ENCODE measurements at regions not wholly inside any gene's neighbourhood (a gene's known extent, or its start where the extent isn't known, plus 50 kb on each side); places are given as distances from the start of the nearest gene placed in this dataset.

DNA sequence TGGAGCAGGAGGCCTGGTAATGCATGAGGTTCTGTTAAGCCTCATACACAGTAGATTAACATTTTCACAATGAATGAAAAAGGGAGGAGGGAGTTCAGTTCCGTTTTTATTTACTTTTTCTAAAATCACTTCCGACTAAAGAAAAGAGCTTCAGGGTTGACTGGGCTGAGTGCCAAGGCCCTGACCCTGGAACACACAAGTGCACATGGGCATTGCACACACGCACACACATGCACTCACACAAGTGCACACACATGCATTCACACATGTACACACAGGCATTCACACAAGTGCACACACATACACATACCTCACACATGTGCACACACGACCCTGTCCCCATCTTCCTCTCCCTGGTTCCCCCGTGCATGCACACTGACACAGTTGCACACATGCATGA is 303.3 kb downstream of the BRD1 start:
- Histone ChIP-seq H4K8ac (ENCODE audit: low read depth, low read length) (no peak overlapping the region), H4K91ac (ENCODE audit: low read depth, low read length, poor library complexity) (no peak overlapping the region), H3K18ac (ENCODE audit: low read length) (peak overlapping the region; percentile 46), H2AK5ac (ENCODE audit: low read depth, low read length) (no peak overlapping the region), H2BK12ac (ENCODE audit: low read length) (no peak overlapping the region), H3K4me1 (ENCODE audit: control insufficient read depth in 2 of 2, insufficient read depth in 1 of 2, low read depth in 1 of 2, low read length in 2 of 2) (peaks cover 0 to 3% of the 10 kb centered on the region in 2 donors), H3K4me2 (ENCODE audit: insufficient read depth, low read length, poor library complexity, severe bottlenecking) (no peak overlapping the region), H3K9me3 (replicated peaks in 1 of 2; ENCODE audit: control insufficient read depth in 2 of 2, insufficient read depth in 1 of 2, low read depth in 1 of 2, low read length in 2 of 2) (peaks cover 0 to under 1% of the 10 kb centered on the region in 2 donors), H2BK15ac (ENCODE audit: low read length) (no peak overlapping the region), H3K4me3 (ENCODE audit: low read length in 2 of 2) (peak overlapping the region in 1 of 2 donors; percentile 12), H2AFZ (ENCODE audit: low read length) (no peak overlapping the region), H3K14ac (ENCODE audit: low read length) (no peak overlapping the region), H2BK5ac (ENCODE audit: low read length) (no peak overlapping the region), H3K79me1 (ENCODE audit: low read depth, low read length) (no peaks in the 10 kb centered on the region), H3K4ac (ENCODE audit: low read length) (no peak overlapping the region), H2BK120ac (ENCODE audit: low read depth, low read length) (no peak overlapping the region), H3K36me3 (replicated peaks in 1 of 2; ENCODE audit: control insufficient read depth in 2 of 2, insufficient read depth in 2 of 2, low read length in 2 of 2) (no peaks in the 10 kb centered on the region), H3K27ac (replicated peaks; ENCODE audit: low read length) (no peak overlapping the region), H3K9ac (ENCODE audit: low read depth, low read length, poor library complexity) (peak overlapping the region; percentile 0), H3K23ac (ENCODE audit: low read depth, low read length, poor library complexity) (no peak overlapping the region), H3K27me3 (ENCODE audit: control insufficient read depth in 3 of 3, insufficient read depth in 3 of 3, low read depth in 1 of 3, low read length in 3 of 3) (peaks cover 0 to 5% (median 0%) of the 10 kb centered on the region in 3 experiments)
- DNase-seq (ENCODE audit: low spot score), result no peak
- no CpG with 5 or more reads among the region's 5 CpGs for WGBS, 2 donors (ENCODE audit: extremely low coverage in 2 of 2, insufficient read length in 2 of 2, insufficient replicate concordance in 1 of 2)

DNA sequence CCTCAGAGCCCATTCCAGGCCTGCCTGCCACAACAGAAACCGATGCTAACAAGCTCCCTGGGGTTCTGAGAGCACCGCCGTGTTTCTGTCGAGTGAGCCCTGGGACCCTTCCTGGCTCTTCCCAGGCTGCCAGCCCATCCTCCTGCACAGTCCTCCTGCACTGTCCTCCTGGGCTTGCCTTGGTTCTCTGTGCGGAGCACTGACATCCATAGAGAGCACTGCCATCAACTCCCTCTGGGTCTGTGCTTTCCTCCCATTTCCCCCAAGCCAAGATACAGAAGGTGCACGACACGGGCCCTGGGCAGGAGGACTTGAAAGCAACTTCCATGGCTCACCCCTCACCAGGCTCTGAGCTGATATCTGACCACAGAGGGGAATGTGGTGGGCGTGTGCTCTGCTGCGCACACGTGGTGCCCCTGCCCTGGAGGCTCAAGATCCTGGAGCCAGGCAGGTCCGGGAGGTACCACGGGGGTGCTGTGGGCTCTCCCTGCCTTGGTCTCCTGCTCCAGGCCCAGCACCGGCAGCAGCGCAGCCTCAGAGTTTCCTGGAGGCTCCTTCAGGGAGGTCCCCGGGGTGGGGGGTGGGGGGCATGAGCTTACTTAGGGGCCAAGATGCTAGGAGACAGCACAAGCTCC is 304.2 kb downstream of the BRD1 start:
- Histone ChIP-seq H2BK12ac (ENCODE audit: low read length) (no peak overlapping the region), H3K4me3 (ENCODE audit: low read length in 2 of 2) (no peak overlapping the region), H3K36me3 (replicated peaks in 1 of 2; ENCODE audit: control insufficient read depth in 2 of 2, insufficient read depth in 2 of 2, low read length in 2 of 2) (no peaks in the 10 kb centered on the region), H2BK120ac (ENCODE audit: low read depth, low read length) (no peak overlapping the region), H3K79me1 (ENCODE audit: low read depth, low read length) (no peaks in the 10 kb centered on the region), H3K4me1 (ENCODE audit: control insufficient read depth in 2 of 2, insufficient read depth in 1 of 2, low read depth in 1 of 2, low read length in 2 of 2) (peaks cover 0 to 7% of the 10 kb centered on the region in 2 donors), H2AK5ac (ENCODE audit: low read depth, low read length) (peak overlapping the region; percentile 67), H3K4ac (ENCODE audit: low read length) (no peak overlapping the region), H3K14ac (ENCODE audit: low read length) (no peak overlapping the region), H3K18ac (ENCODE audit: low read length) (no peak overlapping the region), H2BK15ac (ENCODE audit: low read length) (no peak overlapping the region), H2AFZ (ENCODE audit: low read length) (no peak overlapping the region), H4K8ac (ENCODE audit: low read depth, low read length) (no peak overlapping the region), H3K9ac (ENCODE audit: low read depth, low read length, poor library complexity) (no peak overlapping the region), H3K9me3 (replicated peaks in 1 of 2; ENCODE audit: control insufficient read depth in 2 of 2, insufficient read depth in 1 of 2, low read depth in 1 of 2, low read length in 2 of 2) (no peaks in the 10 kb centered on the region), H3K27ac (replicated peaks; ENCODE audit: low read length) (no peak overlapping the region), H2BK5ac (ENCODE audit: low read length) (no peak overlapping the region), H4K91ac (ENCODE audit: low read depth, low read length, poor library complexity) (no peak overlapping the region), H3K4me2 (ENCODE audit: insufficient read depth, low read length, poor library complexity, severe bottlenecking) (no peak overlapping the region), H3K23ac (ENCODE audit: low read depth, low read length, poor library complexity) (no peak overlapping the region), H3K27me3 (ENCODE audit: control insufficient read depth in 3 of 3, insufficient read depth in 3 of 3, low read depth in 1 of 3, low read length in 3 of 3) (peaks cover 0 to 9% (median 0%) of the 10 kb centered on the region in 3 experiments)
- no CpG with 5 or more reads among the region's 15 CpGs for WGBS, 2 donors (ENCODE audit: extremely low coverage in 2 of 2, insufficient read length in 2 of 2, insufficient replicate concordance in 1 of 2)
- DNase-seq (ENCODE audit: low spot score), result no peak

DNA sequence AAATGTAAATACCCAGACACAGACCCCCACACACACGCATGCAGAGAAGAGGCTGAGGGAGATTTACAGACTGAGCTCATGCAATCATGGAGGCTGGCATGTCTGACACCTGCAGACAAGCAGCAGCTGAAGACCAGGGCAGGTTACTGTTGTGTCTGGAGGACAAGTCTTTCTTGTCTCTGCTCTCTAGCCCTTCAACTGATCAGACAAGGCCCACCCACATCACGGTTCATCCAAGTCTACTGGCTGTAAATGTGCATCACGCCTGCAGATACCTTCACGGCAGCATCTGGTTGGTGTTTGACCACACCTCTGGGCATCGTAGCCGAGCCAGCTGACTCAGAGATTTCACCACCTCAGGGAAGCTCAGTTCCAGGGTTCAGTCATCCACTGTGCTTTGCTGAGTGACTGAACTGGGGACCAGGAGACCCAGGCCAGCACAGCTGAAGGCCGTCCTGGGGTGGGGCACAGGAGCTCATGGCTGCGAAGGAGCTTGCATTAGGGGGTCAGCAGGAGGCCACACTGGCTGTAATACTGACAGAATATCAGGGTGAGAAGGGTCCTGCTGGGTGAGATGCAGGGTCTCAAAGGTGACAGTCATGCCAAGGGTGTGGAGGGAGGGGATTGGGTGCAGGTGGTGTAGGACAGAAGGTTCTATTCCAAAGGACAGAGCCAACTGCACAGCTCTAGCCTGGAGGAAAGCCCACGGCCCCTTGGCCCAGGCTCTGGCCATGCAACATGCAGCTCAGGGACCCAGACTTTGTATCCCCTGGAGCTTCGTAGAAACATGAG is 304.9 kb downstream of the BRD1 start:
- no peak overlapping the region for H2BK5ac ChIP-seq (ENCODE audit: low read length)
- H3K18ac ChIP-seq (ENCODE audit: low read length), result no peak overlapping the region
- no CpG with 5 or more reads among the region's 10 CpGs for WGBS, 2 donors (ENCODE audit: extremely low coverage in 2 of 2, insufficient read length in 2 of 2, insufficient replicate concordance in 1 of 2)
- H3K4me2 ChIP-seq (ENCODE audit: insufficient read depth, low read length, poor library complexity, severe bottlenecking), result no peak overlapping the region
- H2BK12ac ChIP-seq (ENCODE audit: low read length), result no peak overlapping the region
- H4K8ac ChIP-seq (ENCODE audit: low read depth, low read length), result no peak overlapping the region
- H3K9ac ChIP-seq (ENCODE audit: low read depth, low read length, poor library complexity), result peak overlapping the region; percentile 56
- no peak overlapping the region for H3K4ac ChIP-seq (ENCODE audit: low read length)
- H2BK15ac ChIP-seq (ENCODE audit: low read length), result peak overlapping the region; percentile 0
- H3K79me1 ChIP-seq (ENCODE audit: low read depth, low read length), result no peaks in the 10 kb centered on the region
- no peak overlapping the region for H3K4me3 ChIP-seq (ENCODE audit: low read length in 2 of 2)
- no peak for DNase-seq (ENCODE audit: low spot score)
- H4K91ac ChIP-seq (ENCODE audit: low read depth, low read length, poor library complexity), result no peak overlapping the region
- peaks cover 0 to 7% of the 10 kb centered on the region in 2 donors for H3K4me1 ChIP-seq (ENCODE audit: control insufficient read depth in 2 of 2, insufficient read depth in 1 of 2, low read depth in 1 of 2, low read length in 2 of 2)
- H3K14ac ChIP-seq (ENCODE audit: low read length), result no peak overlapping the region
- H2BK120ac ChIP-seq (ENCODE audit: low read depth, low read length), result no peak overlapping the region
- no peaks in the 10 kb centered on the region for H3K36me3 ChIP-seq (replicated peaks in 1 of 2; ENCODE audit: control insufficient read depth in 2 of 2, insufficient read depth in 2 of 2, low read length in 2 of 2)
- H2AK5ac ChIP-seq (ENCODE audit: low read depth, low read length), result peak overlapping the region; percentile 67
- H3K27ac ChIP-seq (replicated peaks; ENCODE audit: low read length), result no peak overlapping the region
- no peak overlapping the region for H3K23ac ChIP-seq (ENCODE audit: low read depth, low read length, poor library complexity)
- no peaks in the 10 kb centered on the region for H3K9me3 ChIP-seq (replicated peaks in 1 of 2; ENCODE audit: control insufficient read depth in 2 of 2, insufficient read depth in 1 of 2, low read depth in 1 of 2, low read length in 2 of 2)
- H3K27me3 ChIP-seq (ENCODE audit: control insufficient read depth in 3 of 3, insufficient read depth in 3 of 3, low read depth in 1 of 3, low read length in 3 of 3), result peaks cover 0 to 9% (median 0%) of the 10 kb centered on the region in 3 experiments
- H2AFZ ChIP-seq (ENCODE audit: low read length), result no peak overlapping the region

DNA sequence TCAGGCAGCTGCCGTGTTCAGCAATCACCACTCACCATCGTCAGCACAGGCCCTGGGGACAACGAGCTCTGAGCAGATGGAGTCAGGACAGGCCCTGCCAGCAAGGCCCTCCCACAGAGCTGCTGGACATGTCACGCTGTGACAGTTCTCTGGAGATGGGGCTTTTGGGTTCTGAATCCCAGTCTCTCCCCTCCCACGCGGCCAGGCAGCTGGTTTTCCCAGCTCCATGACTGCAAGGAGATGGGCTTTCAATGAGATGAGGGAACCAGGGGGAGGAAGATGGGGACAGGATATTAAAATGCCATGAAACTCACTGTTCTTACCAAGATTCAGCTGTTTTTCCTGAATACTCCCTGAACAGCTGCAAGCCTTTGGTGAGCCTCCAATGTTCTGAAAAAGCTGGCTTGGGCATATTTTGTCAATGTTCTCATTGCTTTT is 305.9 kb downstream of the BRD1 start:
- Histone ChIP-seq H4K91ac (ENCODE audit: low read depth, low read length, poor library complexity) (no peak overlapping the region), H2BK15ac (ENCODE audit: low read length) (no peak overlapping the region), H3K9ac (ENCODE audit: low read depth, low read length, poor library complexity) (no peak overlapping the region), H2BK120ac (ENCODE audit: low read depth, low read length) (no peak overlapping the region), H2AK5ac (ENCODE audit: low read depth, low read length) (peak overlapping the region; percentile 60), H3K9me3 (replicated peaks in 1 of 2; ENCODE audit: control insufficient read depth in 2 of 2, insufficient read depth in 1 of 2, low read depth in 1 of 2, low read length in 2 of 2) (no peaks in the 10 kb centered on the region), H3K4me1 (ENCODE audit: control insufficient read depth in 2 of 2, insufficient read depth in 1 of 2, low read depth in 1 of 2, low read length in 2 of 2) (peaks cover 0 to 7% of the 10 kb centered on the region in 2 donors), H3K18ac (ENCODE audit: low read length) (peak overlapping the region; percentile 44), H4K8ac (ENCODE audit: low read depth, low read length) (no peak overlapping the region), H3K4ac (ENCODE audit: low read length) (no peak overlapping the region), H3K27ac (replicated peaks; ENCODE audit: low read length) (no peak overlapping the region), H2BK12ac (ENCODE audit: low read length) (no peak overlapping the region), H3K36me3 (replicated peaks in 1 of 2; ENCODE audit: control insufficient read depth in 2 of 2, insufficient read depth in 2 of 2, low read length in 2 of 2) (no peaks in the 10 kb centered on the region), H3K14ac (ENCODE audit: low read length) (peak overlapping the region; percentile 78), H3K79me1 (ENCODE audit: low read depth, low read length) (no peaks in the 10 kb centered on the region), H3K4me3 (ENCODE audit: low read length in 2 of 2) (no peak overlapping the region), H3K27me3 (ENCODE audit: control insufficient read depth in 3 of 3, insufficient read depth in 3 of 3, low read depth in 1 of 3, low read length in 3 of 3) (peaks cover 0 to 9% (median 0%) of the 10 kb centered on the region in 3 experiments), H3K4me2 (ENCODE audit: insufficient read depth, low read length, poor library complexity, severe bottlenecking) (no peak overlapping the region), H3K23ac (ENCODE audit: low read depth, low read length, poor library complexity) (peak overlapping the region; percentile 26), H2AFZ (ENCODE audit: low read length) (no peak overlapping the region), H2BK5ac (ENCODE audit: low read length) (peak overlapping the region; percentile 61)
- DNase-seq (ENCODE audit: low spot score), result no peak
- WGBS, 2 donors (ENCODE audit: extremely low coverage in 2 of 2, insufficient read length in 2 of 2, insufficient replicate concordance in 1 of 2), result no CpG with 5 or more reads among the region's 6 CpGs
